Pulmonary artery endothelial cell (primary cell): ENCODE measurements at regions not wholly inside any gene's neighbourhood (a gene's known extent, or its start where the extent isn't known, plus 50 kb on each side); places are given as distances from the start of the nearest gene placed in this dataset.

ENCODE experiments used
- DNase-seq: peaks from one replicate; pipeline ENCODE4 v3.0.0-alpha.2; 2011; ENCODE audit warnings: low read depth, low spot score

- no peak for DNase-seq
Measured at GRCh38 chr20:50403565-50404418, 106.4 kb upstream of the PTPN1 start.

GRCh38 chr20:50404419-50405234 lies 105.6 kb upstream of the PTPN1 start:
- DNase-seq, result no peak

GRCh38 chr20:50405235-50405914 lies 104.8 kb upstream of the PTPN1 start:
- no peak for DNase-seq

GRCh38 chr20:50405915-50406609 lies 104.1 kb upstream of the PTPN1 start:
- no peak for DNase-seq

- DNase-seq, result no peak
Measured at GRCh38 chr20:50406610-50407136, 103.5 kb upstream of the PTPN1 start.

GRCh38 chr20:50408526-50409364 lies 101.4 kb upstream of the PTPN1 start:
- no peak for DNase-seq

GRCh38 chr20:50409495-50409894 lies 100.7 kb upstream of the PTPN1 start:
- DNase-seq, result no peak

GRCh38 chr20:50410343-50410742 lies 99.8 kb upstream of the PTPN1 start:
- no peak for DNase-seq

- DNase-seq, result no peak
Measured at GRCh38 chr20:50412069-50412468, 98.1 kb upstream of the PTPN1 start.

GRCh38 chr20:50412499-50412898 lies 97.7 kb upstream of the PTPN1 start:
- DNase-seq, result no peak

GRCh38 chr20:50413088-50413500 lies 97.1 kb upstream of the PTPN1 start:
- DNase-seq, result no peak

GRCh38 chr20:50415021-50415515 lies 95.1 kb upstream of the PTPN1 start:
- DNase-seq, result no peak

GRCh38 chr20:50415516-50416268 lies 94.5 kb upstream of the PTPN1 start:
- peak; percentile 20 for DNase-seq

- no peak for DNase-seq
Measured at GRCh38 chr20:50416269-50417022, 93.7 kb upstream of the PTPN1 start.

GRCh38 chr20:50417023-50417329 lies 93.2 kb upstream of the PTPN1 start:
- no peak for DNase-seq

GRCh38 chr20:50417484-50418235 lies 92.5 kb upstream of the PTPN1 start:
- no peak for DNase-seq

GRCh38 chr20:50418890-50419642 lies 91.1 kb upstream of the PTPN1 start:
- no peak for DNase-seq
